Astrocyte (in vitro differentiated cells and primary cell): ENCODE measurements at regions not wholly inside any gene's neighbourhood (a gene's known extent, or its start where the extent isn't known, plus 50 kb on each side); places are given as distances from the start of the nearest gene placed in this dataset.

ENCODE experiments used
- DNase-seq: peaks from one replicate; pipeline ENCODE4 v3.0.0-alpha.2; 2010; ENCODE audit warnings: low read depth
- FAIRE-seq: peaks from 2 replicates; lab custom pipeline; 2011; peaks lifted over from hg19 to GRCh38; lab: Jason Lieb, UNC
- H2AFZ ChIP-seq: 2 replicates; pipeline ENCODE4 v1.6.0; 2012; ENCODE audit warnings: low read depth, low read length, inconsistent platforms
- H3K27ac ChIP-seq: 2 replicates; pipeline ENCODE4 v1.5.1; 2011; ENCODE audit warnings: low read depth, low read length, inconsistent platforms
- H3K27me3 ChIP-seq: 2 replicates; pipeline ENCODE4 v1.6.0; 2011; ENCODE audit warnings: low read length, inconsistent platforms; ENCODE audit not compliant: insufficient read depth
- H3K36me3 ChIP-seq: 2 replicates; pipeline ENCODE4 v1.5.1; 2011; ENCODE audit warnings: low read length, inconsistent platforms; ENCODE audit not compliant: insufficient read depth
- H3K4me1 ChIP-seq: 2 replicates; pipeline ENCODE4 v1.5.1; 2011; ENCODE audit warnings: low read length, inconsistent platforms; ENCODE audit not compliant: insufficient read depth
- H3K4me2 ChIP-seq: 2 replicates; pipeline ENCODE4 v1.6.0; 2012; ENCODE audit warnings: low read length, inconsistent platforms
- H3K4me3 ChIP-seq: 2 replicates; pipeline ENCODE4 v1.5.1; 2011; ENCODE audit warnings: low read depth, mild to moderate bottlenecking, low read length, inconsistent platforms; ENCODE audit not compliant: insufficient read depth
- H3K79me2 ChIP-seq: 2 replicates; pipeline ENCODE4 v1.6.0; 2012; ENCODE audit warnings: mild to moderate bottlenecking, low read length, inconsistent platforms; ENCODE audit not compliant: insufficient read depth
- H3K9ac ChIP-seq: 2 replicates; pipeline ENCODE4 v1.6.0; 2012; ENCODE audit warnings: mild to moderate bottlenecking, low read length, inconsistent platforms
- H3K9me3 ChIP-seq: 2 replicates; pipeline ENCODE4 v1.5.1; 2012; ENCODE audit warnings: low read depth, mild to moderate bottlenecking, low read length, inconsistent platforms; ENCODE audit not compliant: insufficient read depth
- H4K20me1 ChIP-seq: 2 replicates; pipeline ENCODE4 v1.6.0; 2012; ENCODE audit warnings: low read length, inconsistent platforms; ENCODE audit not compliant: insufficient read depth
- H3K27ac Mint-ChIP-seq: one replicate; pipeline ENCODE4 v1.8.0; 2021; ENCODE audit warnings: mild to moderate bottlenecking, mixed read lengths; ENCODE audit not compliant: unreplicated experiment
- H3K27me3 Mint-ChIP-seq: one replicate; pipeline ENCODE4 v1.8.0; 2021; ENCODE audit warnings: low read depth, mixed read lengths; ENCODE audit not compliant: unreplicated experiment
- H3K36me3 Mint-ChIP-seq: one replicate; pipeline ENCODE4 v1.8.0; 2021; ENCODE audit warnings: low read depth, mixed read lengths; ENCODE audit not compliant: unreplicated experiment
- H3K4me1 Mint-ChIP-seq: one replicate; pipeline ENCODE4 v1.8.0; 2021; ENCODE audit warnings: low read depth, mixed read lengths; ENCODE audit not compliant: unreplicated experiment
- H3K4me3 Mint-ChIP-seq: one replicate; pipeline ENCODE4 v1.8.0; 2021; ENCODE audit warnings: mild to moderate bottlenecking, moderate library complexity, mixed read lengths; ENCODE audit not compliant: unreplicated experiment
- H3K9me3 Mint-ChIP-seq: one replicate; pipeline ENCODE4 v1.8.0; 2021; ENCODE audit warnings: mild to moderate bottlenecking, mixed read lengths; ENCODE audit not compliant: unreplicated experiment
- CTCF ChIP-seq: IDR thresholded peaks from 2 replicates; pipeline ENCODE4 v1.5.1; 2011; ENCODE audit warnings: low read depth, mild to moderate bottlenecking, inconsistent platforms, low read length, moderate library complexity; ENCODE audit not compliant: insufficient read depth
- EZH2 ChIP-seq: IDR thresholded peaks from 2 replicates; pipeline ENCODE4 v1.6.1; 2012; ENCODE audit warnings: mild to moderate bottlenecking, low read length, inconsistent platforms; ENCODE audit not compliant: insufficient read depth

DNA sequence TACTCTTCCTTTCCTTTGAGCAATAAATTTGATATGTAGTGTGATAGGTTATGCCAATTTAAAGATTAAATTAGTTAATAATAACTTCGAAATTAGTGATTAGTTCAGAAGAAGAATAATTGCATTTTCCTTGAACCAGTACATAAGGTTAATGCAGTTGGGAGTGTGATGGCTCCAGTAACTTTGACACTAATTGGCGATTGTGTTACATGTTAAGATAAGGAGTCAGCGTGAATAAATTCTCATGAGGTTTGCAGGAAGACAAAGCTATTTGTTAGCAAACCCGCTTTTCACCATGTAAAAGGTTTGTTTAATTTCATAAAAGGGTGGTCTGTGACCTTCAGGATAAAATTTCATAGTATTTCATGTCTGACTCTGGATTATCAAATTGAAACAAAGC, 1226.8 kb downstream of the SLC16A7 start:
- H3K27me3 ChIP-seq = no peaks in the 10 kb centered on the region
- no peak overlapping the region for H3K9ac ChIP-seq
- no peaks in the 10 kb centered on the region for H3K4me1 Mint-ChIP-seq
- H3K4me3 ChIP-seq = no peak overlapping the region
- no peaks in the 10 kb centered on the region for H3K9me3 ChIP-seq
- DNase-seq (no peak), FAIRE-seq (no peak)
- no peaks in the 10 kb centered on the region for H3K36me3 Mint-ChIP-seq
- no peaks in the 10 kb centered on the region for H4K20me1 ChIP-seq
- TF ChIP-seq EZH2 (no peak), CTCF (no peak)
- no peak overlapping the region for H3K4me2 ChIP-seq
- no peaks in the 10 kb centered on the region for H3K9me3 Mint-ChIP-seq
- no peaks in the 10 kb centered on the region for H3K36me3 ChIP-seq
- H3K79me2 ChIP-seq = no peaks in the 10 kb centered on the region
- H2AFZ ChIP-seq = no peak overlapping the region
- no peak overlapping the region for H3K27ac ChIP-seq
- no peak overlapping the region for H3K4me3 Mint-ChIP-seq
- no peak overlapping the region for H3K27ac Mint-ChIP-seq
- no peaks in the 10 kb centered on the region for H3K4me1 ChIP-seq
- no peaks in the 10 kb centered on the region for H3K27me3 Mint-ChIP-seq

- Mint-ChIP-seq H3K4me1 (no peaks in the 10 kb centered on the region), H3K27ac (no peak overlapping the region), H3K27me3 (no peaks in the 10 kb centered on the region), H3K4me3 (no peak overlapping the region), H3K36me3 (no peaks in the 10 kb centered on the region), H3K9me3 (no peaks in the 10 kb centered on the region)
- Histone ChIP-seq H3K27ac (no peak overlapping the region), H3K9ac (no peak overlapping the region), H3K36me3 (no peaks in the 10 kb centered on the region), H3K4me2 (no peak overlapping the region), H3K79me2 (no peaks in the 10 kb centered on the region), H3K27me3 (no peaks in the 10 kb centered on the region), H3K9me3 (no peaks in the 10 kb centered on the region), H3K4me3 (no peak overlapping the region), H4K20me1 (no peaks in the 10 kb centered on the region), H3K4me1 (no peaks in the 10 kb centered on the region), H2AFZ (no peak overlapping the region)
- DNase-seq = no peak
- no peak for FAIRE-seq
- TF ChIP-seq EZH2 = no peak
- TF ChIP-seq CTCF = no peak
Measured at GRCh38 chr12:60830381-60830780, 1234.6 kb downstream of the SLC16A7 start.

DNA sequence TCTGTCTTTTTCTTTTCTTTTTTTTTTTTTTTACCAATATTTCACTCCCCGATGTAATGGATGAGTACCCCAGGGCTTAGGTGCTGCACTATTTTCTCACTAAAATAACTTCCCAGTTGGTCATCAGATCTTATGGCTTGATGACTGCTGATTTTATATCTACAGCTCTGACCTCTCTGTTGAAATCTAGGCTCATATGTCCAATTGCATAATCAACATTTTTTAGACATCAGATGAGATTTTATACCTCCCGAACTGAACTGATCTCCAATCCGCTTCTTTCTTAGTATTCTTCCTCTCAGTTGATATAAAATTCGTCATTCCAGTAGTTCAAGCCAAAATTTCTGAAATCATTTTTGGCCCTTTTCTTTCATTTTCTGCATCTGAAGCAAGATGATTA, 1236.5 kb downstream of the SLC16A7 start:
- H3K79me2 ChIP-seq = no peaks in the 10 kb centered on the region
- no peak overlapping the region for H3K4me3 Mint-ChIP-seq
- H3K27me3 Mint-ChIP-seq = no peaks in the 10 kb centered on the region
- no peak overlapping the region for H3K4me2 ChIP-seq
- no peaks in the 10 kb centered on the region for H3K36me3 Mint-ChIP-seq
- no peaks in the 10 kb centered on the region for H3K9me3 ChIP-seq
- no peaks in the 10 kb centered on the region for H3K4me1 Mint-ChIP-seq
- no peak for DNase-seq
- H4K20me1 ChIP-seq = no peaks in the 10 kb centered on the region
- H3K27me3 ChIP-seq = no peaks in the 10 kb centered on the region
- H3K4me1 ChIP-seq = no peaks in the 10 kb centered on the region
- no peak for FAIRE-seq
- TF ChIP-seq CTCF (no peak), EZH2 (no peak)
- H3K27ac Mint-ChIP-seq = no peak overlapping the region
- no peak overlapping the region for H3K27ac ChIP-seq
- no peak overlapping the region for H3K4me3 ChIP-seq
- no peak overlapping the region for H3K9ac ChIP-seq
- H3K36me3 ChIP-seq = no peaks in the 10 kb centered on the region
- no peaks in the 10 kb centered on the region for H3K9me3 Mint-ChIP-seq
- no peak overlapping the region for H2AFZ ChIP-seq
